ENCODE measurements at regions not wholly inside any gene's neighbourhood (a gene's known extent, or its start where the extent isn't known, plus 50 kb on each side); places are given as distances from the start of the nearest gene placed in this dataset.

GRCh38 chr7:91564541-91564940 lies 300.3 kb downstream of the FZD1 start:
- TF ChIP-seq CTCF (IDR thresholded peaks at IDR 0.05), result no peak
- no peak for TF ChIP-seq POLR2A (IDR thresholded peaks at IDR 0.05)
